A673 (cell line): ENCODE measurements at regions not wholly inside any gene's neighbourhood (a gene's known extent, or its start where the extent isn't known, plus 50 kb on each side); places are given as distances from the start of the nearest gene placed in this dataset.

ENCODE experiments used
- EZH2 ChIP-seq: fragments of 200-600 bp; sonication (generic); IDR thresholded peaks from 2 replicates; pipeline ENCODE4 v1.6.1; 2017; ENCODE audit warnings: borderline replicate concordance, low read depth, mild to moderate bottlenecking, mixed read lengths, antibody characterized with exemption, low read length; ENCODE audit not compliant: poor library complexity, severe bottlenecking
- TF ChIP-seq, protein P1 (sequence below): fragments of 300-800, 200-600 bp; sonication (generic); conservative IDR thresholded peaks from 2 replicates; pipeline ENCODE4 v1.5.1; 2017; ENCODE audit warnings: low read depth, mild to moderate bottlenecking, antibody characterized with exemption, low read length, moderate library complexity, mixed read lengths

DNA sequence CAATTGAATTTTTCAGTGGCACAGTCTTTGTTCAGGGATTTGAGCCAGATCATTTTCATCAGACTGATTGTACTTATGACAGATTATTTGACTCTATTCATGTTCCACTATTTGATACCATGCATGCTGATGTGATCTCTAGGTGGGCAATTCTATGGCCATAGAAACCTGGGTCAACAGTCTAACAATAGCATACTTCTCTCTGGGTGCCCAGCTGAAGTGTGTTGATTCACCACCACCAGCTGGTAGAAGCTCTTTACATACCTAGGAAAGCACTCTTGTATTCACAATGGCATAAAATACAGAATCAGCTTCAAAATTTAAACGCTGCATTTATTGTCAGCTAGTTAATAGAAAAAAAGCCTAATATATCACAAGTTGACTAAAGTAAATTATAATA lies 90.2 kb upstream of the TMTC2 start:
- TF ChIP-seq, protein P1, sequence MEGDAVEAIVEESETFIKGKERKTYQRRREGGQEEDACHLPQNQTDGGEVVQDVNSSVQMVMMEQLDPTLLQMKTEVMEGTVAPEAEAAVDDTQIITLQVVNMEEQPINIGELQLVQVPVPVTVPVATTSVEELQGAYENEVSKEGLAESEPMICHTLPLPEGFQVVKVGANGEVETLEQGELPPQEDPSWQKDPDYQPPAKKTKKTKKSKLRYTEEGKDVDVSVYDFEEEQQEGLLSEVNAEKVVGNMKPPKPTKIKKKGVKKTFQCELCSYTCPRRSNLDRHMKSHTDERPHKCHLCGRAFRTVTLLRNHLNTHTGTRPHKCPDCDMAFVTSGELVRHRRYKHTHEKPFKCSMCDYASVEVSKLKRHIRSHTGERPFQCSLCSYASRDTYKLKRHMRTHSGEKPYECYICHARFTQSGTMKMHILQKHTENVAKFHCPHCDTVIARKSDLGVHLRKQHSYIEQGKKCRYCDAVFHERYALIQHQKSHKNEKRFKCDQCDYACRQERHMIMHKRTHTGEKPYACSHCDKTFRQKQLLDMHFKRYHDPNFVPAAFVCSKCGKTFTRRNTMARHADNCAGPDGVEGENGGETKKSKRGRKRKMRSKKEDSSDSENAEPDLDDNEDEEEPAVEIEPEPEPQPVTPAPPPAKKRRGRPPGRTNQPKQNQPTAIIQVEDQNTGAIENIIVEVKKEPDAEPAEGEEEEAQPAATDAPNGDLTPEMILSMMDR = no peak
- no peak for TF ChIP-seq EZH2
